Retinal pigment epithelial cell (primary cell): ENCODE measurements at regions not wholly inside any gene's neighbourhood (a gene's known extent, or its start where the extent isn't known, plus 50 kb on each side); places are given as distances from the start of the nearest gene placed in this dataset.

Source experiments
- DNase-seq: peaks from one replicate; pipeline ENCODE4 v3.0.0-alpha.2; 2010; ENCODE audit warnings: low read depth
- H3K4me3 ChIP-seq: 2 replicates; pipeline ENCODE4 v1.5.1; 2011; ENCODE audit warnings: mild to moderate bottlenecking, low read length, control low read depth, moderate library complexity
- CTCF ChIP-seq: conservative IDR thresholded peaks from 2 replicates; pipeline ENCODE4 v1.5.1; 2011; ENCODE audit warnings: low read depth, low read length, control low read depth, inconsistent platforms

- DNase-seq: no peak
- H3K4me3 ChIP-seq: no peak overlapping the region
- TF ChIP-seq CTCF: no peak
Observed at GRCh38 chr7:25754333-25754732, 397.7 kb upstream of the NFE2L3 start.

- DNase-seq: no peak
Observed at GRCh38 chr7:25754751-25755150, 397.2 kb upstream of the NFE2L3 start.

GRCh38 chr7:25756601-25757000, 395.4 kb upstream of the NFE2L3 start:
- no peak for DNase-seq
- H3K4me3 ChIP-seq: no peak overlapping the region
- no peak for TF ChIP-seq CTCF

More at GRCh38 chr7:25754751-25755150, 397.2 kb upstream of the NFE2L3 start:
- no peak for TF ChIP-seq CTCF
- H3K4me3 ChIP-seq: no peak overlapping the region

GRCh38 chr7:25758559-25758958, 393.4 kb upstream of the NFE2L3 start:
- no peak for TF ChIP-seq CTCF
- DNase-seq: no peak
- H3K4me3 ChIP-seq: no peak overlapping the region

GRCh38 chr7:25759286-25759685, 392.7 kb upstream of the NFE2L3 start:
- no peak for TF ChIP-seq CTCF

GRCh38 chr7:25759748-25760147, 392.2 kb upstream of the NFE2L3 start:
- H3K4me3 ChIP-seq: no peak overlapping the region
- no peak for DNase-seq
- no peak for TF ChIP-seq CTCF

More at GRCh38 chr7:25759286-25759685, 392.7 kb upstream of the NFE2L3 start:
- no peak for DNase-seq
- H3K4me3 ChIP-seq: no peak overlapping the region

- TF ChIP-seq CTCF: no peak
- H3K4me3 ChIP-seq: no peak overlapping the region
- DNase-seq: no peak
Observed at GRCh38 chr7:25762511-25763462, 389.2 kb upstream of the NFE2L3 start.
